Fibroblast of the aortic adventitia (primary cell): ENCODE measurements at regions not wholly inside any gene's neighbourhood (a gene's known extent, or its start where the extent isn't known, plus 50 kb on each side); places are given as distances from the start of the nearest gene placed in this dataset.

Experiments
- DNase-seq: peaks from one replicate; pipeline ENCODE4 v3.0.0-alpha.2; 2010; ENCODE audit warnings: low read depth
- H3K4me3 ChIP-seq: 2 replicates; pipeline ENCODE4 v1.5.1; 2011; ENCODE audit warnings: low read depth, mild to moderate bottlenecking, control low read depth, low read length, moderate library complexity
- TF ChIP-seq, protein P1 (sequence below): IDR thresholded peaks from 2 replicates; pipeline ENCODE4 v1.5.1; 2011; ENCODE audit warnings: mild to moderate bottlenecking, low read length, control low read depth, inconsistent platforms; ENCODE audit not compliant: insufficient read depth

DNA sequence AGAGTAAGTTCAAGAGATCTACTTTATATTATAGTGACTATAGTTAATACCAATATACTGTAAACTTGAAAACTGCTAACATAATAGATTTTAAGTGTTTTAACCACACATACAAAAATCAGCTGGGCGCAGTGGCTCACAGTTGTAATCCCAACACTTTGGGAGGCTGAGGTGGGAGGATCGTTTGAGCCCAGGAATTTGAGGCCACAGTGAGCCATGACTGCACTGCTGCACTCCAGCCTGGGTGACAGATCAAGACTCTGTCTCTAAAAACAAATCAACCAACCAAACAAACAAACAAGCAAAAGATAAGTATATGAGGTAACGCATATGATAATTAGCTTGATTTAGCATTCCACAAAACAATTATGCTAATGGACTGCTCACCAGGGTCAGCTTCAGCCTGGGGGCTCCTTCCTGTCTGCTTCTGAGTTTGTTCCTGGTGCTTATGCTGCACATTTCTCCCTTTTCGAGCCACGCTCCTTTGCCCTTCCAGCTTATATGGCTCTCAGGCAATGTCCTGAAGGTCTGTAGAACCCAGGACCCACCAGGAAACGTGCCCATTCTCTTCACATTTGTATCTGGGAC lies 357.6 kb downstream of the EN1 start:
- no peak for DNase-seq
- no peak overlapping the region for H3K4me3 ChIP-seq
- TF ChIP-seq, protein P1, sequence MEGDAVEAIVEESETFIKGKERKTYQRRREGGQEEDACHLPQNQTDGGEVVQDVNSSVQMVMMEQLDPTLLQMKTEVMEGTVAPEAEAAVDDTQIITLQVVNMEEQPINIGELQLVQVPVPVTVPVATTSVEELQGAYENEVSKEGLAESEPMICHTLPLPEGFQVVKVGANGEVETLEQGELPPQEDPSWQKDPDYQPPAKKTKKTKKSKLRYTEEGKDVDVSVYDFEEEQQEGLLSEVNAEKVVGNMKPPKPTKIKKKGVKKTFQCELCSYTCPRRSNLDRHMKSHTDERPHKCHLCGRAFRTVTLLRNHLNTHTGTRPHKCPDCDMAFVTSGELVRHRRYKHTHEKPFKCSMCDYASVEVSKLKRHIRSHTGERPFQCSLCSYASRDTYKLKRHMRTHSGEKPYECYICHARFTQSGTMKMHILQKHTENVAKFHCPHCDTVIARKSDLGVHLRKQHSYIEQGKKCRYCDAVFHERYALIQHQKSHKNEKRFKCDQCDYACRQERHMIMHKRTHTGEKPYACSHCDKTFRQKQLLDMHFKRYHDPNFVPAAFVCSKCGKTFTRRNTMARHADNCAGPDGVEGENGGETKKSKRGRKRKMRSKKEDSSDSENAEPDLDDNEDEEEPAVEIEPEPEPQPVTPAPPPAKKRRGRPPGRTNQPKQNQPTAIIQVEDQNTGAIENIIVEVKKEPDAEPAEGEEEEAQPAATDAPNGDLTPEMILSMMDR, result no peak

DNA sequence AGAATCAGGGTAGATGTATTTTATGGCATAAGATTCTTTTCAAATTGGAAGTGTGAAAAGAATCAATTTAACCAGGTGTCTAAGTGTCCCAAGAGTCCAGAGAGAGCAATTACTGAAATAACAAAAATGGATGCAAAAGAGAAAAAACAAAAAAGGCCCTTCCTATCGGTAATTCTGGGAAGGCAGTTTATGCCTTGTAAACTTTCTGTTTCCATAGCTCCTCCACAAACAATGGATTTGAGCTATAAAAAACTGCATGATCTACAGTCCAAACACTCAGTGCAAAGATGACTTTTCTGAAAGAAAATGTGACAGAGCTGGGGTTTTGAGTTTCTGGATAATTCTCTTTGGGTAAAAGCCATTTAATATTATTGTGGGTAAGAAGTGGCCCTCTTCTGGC lies 366.1 kb downstream of the EN1 start:
- TF ChIP-seq, protein P1, result no peak
- DNase-seq, result no peak
- no peak overlapping the region for H3K4me3 ChIP-seq

DNA sequence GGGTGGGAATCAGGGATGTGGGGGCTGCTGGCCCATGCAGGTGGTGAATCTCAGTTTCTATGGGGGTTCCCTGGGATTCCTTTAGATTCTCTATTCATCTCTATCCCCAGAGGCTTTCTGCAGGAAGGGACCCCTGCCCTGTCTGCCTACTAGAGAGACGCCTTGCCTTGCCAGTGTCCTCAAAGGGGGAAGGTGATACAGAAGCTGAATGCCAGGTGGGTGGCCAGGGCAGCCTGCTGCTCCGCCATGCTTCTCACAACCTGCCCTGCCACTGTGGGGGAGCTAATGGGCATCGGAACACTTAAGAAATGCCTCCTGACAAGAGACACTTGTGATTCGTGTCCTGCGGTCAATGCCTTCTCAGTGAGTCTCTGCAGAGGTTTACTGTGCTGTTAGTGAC lies 368.4 kb downstream of the EN1 start:
- H3K4me3 ChIP-seq, result no peak overlapping the region
- TF ChIP-seq, protein P1, result no peak
- no peak for DNase-seq

DNA sequence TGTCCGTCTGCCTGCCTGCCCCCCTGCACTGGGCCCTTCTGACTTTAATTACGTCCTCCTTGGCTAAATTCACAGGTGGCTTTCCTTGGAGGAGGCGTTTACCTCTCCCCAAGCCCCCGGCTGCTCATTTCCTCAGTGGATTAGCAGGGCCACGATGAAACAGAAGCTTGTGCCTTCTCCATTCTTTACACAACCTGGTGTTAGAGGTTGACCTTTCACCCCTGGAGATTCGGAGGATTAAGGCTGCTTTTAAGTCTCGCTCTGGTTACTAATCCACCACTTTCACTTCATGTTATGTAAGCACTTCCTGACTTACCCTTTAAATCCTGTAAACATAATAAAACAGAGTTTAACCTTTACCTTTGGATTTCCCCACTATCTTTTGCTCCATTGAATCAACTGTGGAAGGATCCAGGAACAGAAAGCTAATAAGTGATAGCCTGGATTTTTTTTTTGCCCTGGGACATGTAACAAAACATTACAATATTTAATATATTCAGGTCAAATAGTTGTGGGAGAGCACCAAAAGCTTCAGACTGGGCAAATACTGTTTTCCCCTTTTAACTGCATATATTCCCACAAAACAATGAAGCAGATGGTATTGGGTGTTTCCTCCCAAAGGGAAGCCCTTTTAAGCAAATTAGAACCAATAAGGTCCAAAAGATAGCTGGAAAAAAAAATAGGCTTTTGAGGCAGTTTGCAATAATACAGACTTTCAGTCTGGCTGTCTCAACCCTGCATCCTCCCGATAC lies 370.2 kb downstream of the EN1 start:
- no peak for DNase-seq
- TF ChIP-seq, protein P1, result no peak
- H3K4me3 ChIP-seq, result no peak overlapping the region

DNA sequence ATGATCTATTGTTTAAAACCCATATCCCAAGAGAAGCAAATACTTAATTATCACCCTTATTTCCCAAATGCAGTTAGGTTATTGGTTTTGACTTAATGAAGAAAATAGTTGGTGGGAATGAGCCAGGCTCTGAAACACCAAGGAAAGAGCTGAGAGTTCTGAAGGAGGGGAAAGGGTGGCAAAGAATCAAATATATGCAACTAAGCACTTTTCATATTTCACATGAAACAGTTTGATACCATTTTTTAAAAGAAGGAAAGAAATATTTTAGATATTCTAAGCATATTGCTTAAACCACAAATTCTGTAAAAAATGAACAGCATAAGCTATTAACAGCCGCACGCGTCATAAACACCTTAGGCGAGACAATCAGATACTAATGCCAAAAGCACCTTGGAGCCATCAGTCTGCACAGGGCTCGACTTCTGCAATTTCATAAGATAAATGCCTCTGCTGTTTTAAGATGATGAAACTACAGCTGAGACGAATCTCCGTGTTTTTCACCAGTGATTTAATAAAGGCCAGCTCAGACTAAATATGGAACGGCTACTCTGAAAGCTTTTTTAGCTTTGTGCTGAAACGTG lies 371.7 kb downstream of the EN1 start:
- DNase-seq, result no peak
- H3K4me3 ChIP-seq, result no peak overlapping the region
- TF ChIP-seq, protein P1, result no peak

DNA sequence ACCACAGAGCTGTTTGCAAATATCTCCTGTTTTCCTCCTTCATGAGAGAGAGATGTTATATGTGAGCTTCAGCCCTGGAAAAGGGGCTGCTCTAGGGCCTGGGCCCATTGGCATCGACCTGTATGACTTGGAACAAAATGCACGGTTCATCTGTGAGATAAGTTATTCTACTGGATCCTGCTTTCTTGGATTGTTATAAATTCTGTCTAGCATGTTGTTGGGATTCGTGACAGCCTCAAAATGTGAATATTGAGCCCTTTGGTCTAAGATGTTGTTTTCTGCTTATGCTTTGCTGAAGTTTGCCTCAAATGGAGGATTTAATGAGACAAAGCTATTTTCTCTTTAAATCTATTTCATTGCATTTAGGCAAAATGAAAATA lies 372.9 kb downstream of the EN1 start:
- DNase-seq, result no peak
- TF ChIP-seq, protein P1, result no peak
- no peak overlapping the region for H3K4me3 ChIP-seq
